Lower leg skin (tissue), 3 donors: ENCODE measurements at regions not wholly inside any gene's neighbourhood (a gene's known extent, or its start where the extent isn't known, plus 50 kb on each side); places are given as distances from the start of the nearest gene placed in this dataset.

ENCODE experiments used
- POLR2A ChIP-seq, 2 donors: fragments of 450-650 bp; IDR thresholded peaks; one replicate each; pipeline ENCODE4 v1.6.1; 2016 to 2017; ENCODE audit warnings: antibody characterized with exemption in 2 of 2, mild to moderate bottlenecking in 1 of 2, moderate library complexity in 1 of 2
- TF ChIP-seq, protein P1 (sequence below), 3 donors: fragments of 450-650 bp; IDR thresholded peaks; one replicate each; pipeline ENCODE4 v1.5.1; 2016; ENCODE audit warnings: antibody characterized with exemption in 3 of 3, mild to moderate bottlenecking in 3 of 3, moderate library complexity in 2 of 3

DNA sequence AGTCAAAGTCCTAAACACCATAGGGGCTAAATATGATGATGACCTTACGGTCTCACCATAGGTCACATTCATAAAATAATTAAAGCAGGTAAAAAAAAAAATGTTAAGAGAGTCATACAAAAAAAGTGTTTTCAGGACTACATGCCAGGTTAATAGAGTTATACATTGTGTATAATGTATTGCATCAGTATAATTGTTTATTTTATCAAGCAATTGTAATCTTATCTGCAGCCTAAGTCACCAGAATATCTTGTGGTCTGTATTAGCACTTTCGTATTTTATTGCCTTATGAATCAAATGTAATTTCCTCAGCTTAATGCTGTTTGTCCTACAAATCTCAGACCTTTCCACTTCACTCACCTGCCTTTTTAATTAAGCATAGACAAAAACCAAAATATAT is 972.9 kb upstream of the PCDH20 start:
- TF ChIP-seq, protein P1, sequence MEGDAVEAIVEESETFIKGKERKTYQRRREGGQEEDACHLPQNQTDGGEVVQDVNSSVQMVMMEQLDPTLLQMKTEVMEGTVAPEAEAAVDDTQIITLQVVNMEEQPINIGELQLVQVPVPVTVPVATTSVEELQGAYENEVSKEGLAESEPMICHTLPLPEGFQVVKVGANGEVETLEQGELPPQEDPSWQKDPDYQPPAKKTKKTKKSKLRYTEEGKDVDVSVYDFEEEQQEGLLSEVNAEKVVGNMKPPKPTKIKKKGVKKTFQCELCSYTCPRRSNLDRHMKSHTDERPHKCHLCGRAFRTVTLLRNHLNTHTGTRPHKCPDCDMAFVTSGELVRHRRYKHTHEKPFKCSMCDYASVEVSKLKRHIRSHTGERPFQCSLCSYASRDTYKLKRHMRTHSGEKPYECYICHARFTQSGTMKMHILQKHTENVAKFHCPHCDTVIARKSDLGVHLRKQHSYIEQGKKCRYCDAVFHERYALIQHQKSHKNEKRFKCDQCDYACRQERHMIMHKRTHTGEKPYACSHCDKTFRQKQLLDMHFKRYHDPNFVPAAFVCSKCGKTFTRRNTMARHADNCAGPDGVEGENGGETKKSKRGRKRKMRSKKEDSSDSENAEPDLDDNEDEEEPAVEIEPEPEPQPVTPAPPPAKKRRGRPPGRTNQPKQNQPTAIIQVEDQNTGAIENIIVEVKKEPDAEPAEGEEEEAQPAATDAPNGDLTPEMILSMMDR (IDR thresholded peaks at IDR 0.05) = no peak
- no peak for TF ChIP-seq POLR2A (IDR thresholded peaks at IDR 0.05)
